ENCODE measurements at regions not wholly inside any gene's neighbourhood (a gene's known extent, or its start where the extent isn't known, plus 50 kb on each side); places are given as distances from the start of the nearest gene placed in this dataset.

GRCh38 chr13:106262886-106263285 is 272.6 kb downstream of the EFNB2 start:
- Mint-ChIP-seq H3K36me3 (ENCODE audit: low read depth) (no peaks in the 10 kb centered on the region), H3K27ac (no peak overlapping the region), H3K27me3 (ENCODE audit: insufficient read depth) (no peaks in the 10 kb centered on the region), H3K4me1 (peaks cover 2% of the 10 kb centered on the region), H3K9me3 (peaks cover 18% of the 10 kb centered on the region), H3K4me3 (no peak overlapping the region)
- Histone ChIP-seq H3K27ac (ENCODE audit: low read depth, low read length) (no peak overlapping the region), H3K9me3 (ENCODE audit: control insufficient read depth, low read length) (no peaks in the 10 kb centered on the region), H3K4me1 (ENCODE audit: control insufficient read depth, insufficient read depth, low read length) (no peaks in the 10 kb centered on the region), H3K36me3 (ENCODE audit: control insufficient read depth, insufficient read depth, low read length) (no peaks in the 10 kb centered on the region), H3K27me3 (ENCODE audit: control insufficient read depth, insufficient read depth, low read length, poor library complexity, severe bottlenecking) (no peaks in the 10 kb centered on the region), H3K4me3 (ENCODE audit: low read length) (no peak overlapping the region), H3K9ac (ENCODE audit: extremely low read depth, low read length, poor library complexity, severe bottlenecking) (no peak overlapping the region)
- 96% methylated on average over 8 of the region's 8 CpGs for WGBS, 2 experiments (ENCODE audit: insufficient coverage in 1 of 2, insufficient read length in 1 of 2)
- no peak for DNase-seq
- TF ChIP-seq CTCF (conservative IDR thresholded peaks at IDR 0.05) = no peak

GRCh38 chr13:106261450-106261849 is 274.0 kb downstream of the EFNB2 start:
- no peaks in the 10 kb centered on the region for H3K4me1 ChIP-seq (ENCODE audit: control insufficient read depth, insufficient read depth, low read length)
- H3K36me3 Mint-ChIP-seq (ENCODE audit: low read depth) = no peaks in the 10 kb centered on the region
- no peak overlapping the region for H3K9ac ChIP-seq (ENCODE audit: extremely low read depth, low read length, poor library complexity, severe bottlenecking)
- TF ChIP-seq CTCF (conservative IDR thresholded peaks at IDR 0.05) = no peak
- 90 to 95% methylated on average over 7 of the region's 7 CpGs for WGBS, 2 experiments (ENCODE audit: insufficient coverage in 1 of 2, insufficient read length in 1 of 2)
- H3K9me3 ChIP-seq (ENCODE audit: control insufficient read depth, low read length) = no peaks in the 10 kb centered on the region
- H3K27ac Mint-ChIP-seq = no peak overlapping the region
- DNase-seq = no peak
- no peaks in the 10 kb centered on the region for H3K27me3 ChIP-seq (ENCODE audit: control insufficient read depth, insufficient read depth, low read length, poor library complexity, severe bottlenecking)
- no peak overlapping the region for H3K4me3 ChIP-seq (ENCODE audit: low read length)
- H3K4me1 Mint-ChIP-seq = peaks cover 2% of the 10 kb centered on the region
- no peak overlapping the region for H3K27ac ChIP-seq (ENCODE audit: low read depth, low read length)
- no peak overlapping the region for H3K4me3 Mint-ChIP-seq
- no peaks in the 10 kb centered on the region for H3K36me3 ChIP-seq (ENCODE audit: control insufficient read depth, insufficient read depth, low read length)
- H3K27me3 Mint-ChIP-seq (ENCODE audit: insufficient read depth) = no peaks in the 10 kb centered on the region
- peaks cover 18% of the 10 kb centered on the region for H3K9me3 Mint-ChIP-seq

- no peak overlapping the region for H3K27ac Mint-ChIP-seq
These were observed 275.1 kb downstream of the EFNB2 start for GRCh38 chr13:106260352-106260751.

More at GRCh38 chr13:106260352-106260751, 275.1 kb downstream of the EFNB2 start:
- Mint-ChIP-seq H3K36me3 (ENCODE audit: low read depth) (no peaks in the 10 kb centered on the region), H3K4me3 (no peak overlapping the region), H3K4me1 (no peaks in the 10 kb centered on the region), H3K27me3 (ENCODE audit: insufficient read depth) (no peaks in the 10 kb centered on the region), H3K9me3 (peaks cover 18% of the 10 kb centered on the region)
- no peaks in the 10 kb centered on the region for H3K36me3 ChIP-seq (ENCODE audit: control insufficient read depth, insufficient read depth, low read length)
- no peaks in the 10 kb centered on the region for H3K9me3 ChIP-seq (ENCODE audit: control insufficient read depth, low read length)
- H3K4me1 ChIP-seq (ENCODE audit: control insufficient read depth, insufficient read depth, low read length) = no peaks in the 10 kb centered on the region
- H3K9ac ChIP-seq (ENCODE audit: extremely low read depth, low read length, poor library complexity, severe bottlenecking) = no peak overlapping the region
- TF ChIP-seq CTCF (conservative IDR thresholded peaks at IDR 0.05) = no peak
- H3K27me3 ChIP-seq (ENCODE audit: control insufficient read depth, insufficient read depth, low read length, poor library complexity, severe bottlenecking) = no peaks in the 10 kb centered on the region
- H3K4me3 ChIP-seq (ENCODE audit: low read length) = no peak overlapping the region
- H3K27ac ChIP-seq (ENCODE audit: low read depth, low read length) = no peak overlapping the region
- 91 to 99% methylated on average over 10 to 20 of the region's 20 CpGs for WGBS, 2 experiments (ENCODE audit: insufficient coverage in 1 of 2, insufficient read length in 1 of 2)
- no peak for DNase-seq

Measured in endodermal cell (in vitro differentiated cells).